Heart left ventricle (tissue), 16 donors: ENCODE measurements at regions not wholly inside any gene's neighbourhood (a gene's known extent, or its start where the extent isn't known, plus 50 kb on each side); places are given as distances from the start of the nearest gene placed in this dataset.
A peak's percentile ranks its signal among the peaks of the same experiment; 100 is the strongest.

Source experiments
- ATAC-seq, 4 donors: fragments of 200-7000 bp; cut with Tn5 transposase; one replicate each; pipeline ENCODE4 v1.9.1; 2020 to 2022; ENCODE audit warnings: moderate library complexity in 4 of 4, mild to moderate bottlenecking in 3 of 4, moderate number of reproducible peaks in 1 of 4
- DNase-seq, 5 donors: peaks; one replicate each; pipeline ENCODE4 v3.0.0-alpha.2; 2020
- H3K27ac ChIP-seq, 12 donors: fragments of 200-600 bp; sonication (generic) in 4 of 12; one replicate each; pipeline versions ENCODE4 v1.5.0 to v1.8.0; 2016 to 2022; ENCODE audit warnings: mild to moderate bottlenecking in 2 of 12
- H3K27me3 ChIP-seq, 9 donors: fragments of 200-600 bp; sonication (generic) in 2 of 9; one replicate each; pipeline versions ENCODE4 v1.5.1 to v1.8.0; 2016 to 2022; ENCODE audit warnings: mild to moderate bottlenecking in 3 of 9
- H3K36me3 ChIP-seq, 9 donors: fragments of 200-600 bp; sonication (generic) in 2 of 9; one replicate each; pipeline versions ENCODE4 v1.5.0 to v1.8.0; 2018 to 2022; ENCODE audit warnings: mild to moderate bottlenecking in 2 of 9
- H3K4me1 ChIP-seq, 12 donors: fragments of 200-600 bp; sonication (generic) in 4 of 12; one replicate each; pipeline versions ENCODE4 v1.5.0 to v1.8.0; 2016 to 2022; ENCODE audit warnings: mild to moderate bottlenecking in 3 of 12
- H3K4me3 ChIP-seq, 12 donors: fragments of 200-600 bp; sonication (generic) in 4 of 12; one replicate each; pipeline versions ENCODE4 v1.5.0 to v1.8.0; 2017 to 2022; ENCODE audit warnings: mild to moderate bottlenecking in 9 of 12, moderate library complexity in 4 of 12
- H3K9me3 ChIP-seq, 12 donors: fragments of 200-600 bp; sonication (generic) in 4 of 12; one replicate each; pipeline versions ENCODE4 v1.5.0 to v1.8.0; 2016 to 2022; ENCODE audit warnings: mild to moderate bottlenecking in 1 of 12
- CTCF ChIP-seq, 12 donors: fragments of 200-600 bp; sonication (generic) in 4 of 12; IDR thresholded peaks; one replicate each; pipeline versions ENCODE4 v1.5.0 to v1.8.0; 2018 to 2022; ENCODE audit warnings: antibody characterized with exemption in 12 of 12, mild to moderate bottlenecking in 5 of 12
- POLR2A ChIP-seq, 2 donors: fragments of 450-650 bp; IDR thresholded peaks; one replicate each; pipeline ENCODE4 v1.6.1; 2017; ENCODE audit warnings: antibody characterized with exemption in 2 of 2, mild to moderate bottlenecking in 2 of 2, moderate library complexity in 2 of 2
- WGBS, 4 donors: extraction: QIAGEN DNeasy Blood & Tissue Kit in 2 of 4; methylation state at CpG; one replicate each; pipeline versions ENCODE4 v1.1.5 to v1.1.7; 2013 to 2018; 5-methylcytosine and 5-hydroxymethylcytosine counted together
- intact Hi-C, 10 donors: fragments of 100-400 bp; cut with DNase I; formaldehyde crosslinking; loops; one replicate each; pipeline versions ENCODE4 v1.11.1 to v1.14.2; 2022
- donor health status: ischemic (EF 13 %, LVEDD 7.1; RV severe dilation, severe dysfunction).
- donor health status: healthy with polysubstance abuse.
- donor health status: DM: no; HTN: yes; CAD: no.
- donor health status: DM: no; HTN: no; CAD: no.
- donor health status: ischemic (EF 25% LVEDD 6.9; RV normal size, moderate dysfunction).
- donor health status: ischemic (EF 25% LVEDD 5.7; RV mildly dilated, moderate dysfunction).
- donor health status: healthy.
- donor health status: DM: yes; HTN: yes; CAD: no.
- donor health status: ischemic (EF 35%, LVEDD 5.7; RV mildly dilated, moderate dysfunction).
- donor health status: nonischemic (EF 11% LVEDD 7.7; RV severe dilation, severe dysfunction).
- donor health status: DM: yes; HTN: yes; CAD: no.
- donor health status: PGD.
- donor health status: ischemic (EF 29% LVEDD 5.4; RV normal size, mild dysfunction).
- donor health status: nonischemic (EF 23%, LVEDD 6.1; RV moderate dilation, normal function).

DNA sequence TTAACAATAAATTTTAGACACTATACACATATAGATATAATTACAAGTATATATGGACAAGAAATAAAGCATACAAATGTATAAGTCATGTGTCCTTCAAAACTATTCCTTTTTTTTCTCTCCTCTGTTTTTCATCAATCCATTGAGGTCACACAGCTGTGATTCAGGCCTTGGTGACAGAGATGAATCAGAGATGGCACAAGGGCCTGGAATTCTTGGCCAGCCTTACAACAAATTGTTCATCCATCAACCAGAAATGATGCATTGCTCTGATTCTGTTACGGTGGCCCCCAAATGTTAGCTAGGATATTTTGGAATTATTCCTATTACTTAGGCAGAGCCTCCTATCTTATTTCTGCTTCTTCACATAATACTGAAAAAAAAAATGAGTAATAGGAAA is 108.7 kb upstream of the MPDZ start:
- whole genome bisulfite sequencing, 4 donors, result 28 to 85% (median 72%) methylated on average over 1 of the region's 1 CpG
- peak in 1 of 5 donors; percentile 37 for DNase-seq
- Histone ChIP-seq H3K27me3 (no peaks in the 10 kb centered on the region), H3K9me3 (peaks cover 0 to 49% (median 10%) of the 10 kb centered on the region in 12 donors), H3K27ac (peak overlapping the region in 10 of 12 donors; percentile 4 to 77 (median 51)), H3K4me1 (peaks cover 0 to 17% (median 0%) of the 10 kb centered on the region in 12 donors), H3K4me3 (no peak overlapping the region), H3K36me3 (no peaks in the 10 kb centered on the region)
- peak; percentile 52 to 77 (median 60) for ATAC-seq
- TF ChIP-seq CTCF (IDR thresholded peaks at IDR 0.05) (no peak), POLR2A (IDR thresholded peaks at IDR 0.05) (no peak)
- intact Hi-C loops, result no loop called here

GRCh38 chr9:13387734-13388067 is 108.2 kb upstream of the MPDZ start:
- TF ChIP-seq POLR2A (IDR thresholded peaks at IDR 0.05), result no peak
- no peak for TF ChIP-seq CTCF (IDR thresholded peaks at IDR 0.05)
- intact Hi-C loops, result no loop called here
- ATAC-seq, result peak in 3 of 4 donors; percentile 13 to 30 (median 22)
- H3K4me3 ChIP-seq, result no peak overlapping the region
- no peaks in the 10 kb centered on the region for H3K27me3 ChIP-seq
- H3K9me3 ChIP-seq, result peaks cover 0 to 49% (median 10%) of the 10 kb centered on the region in 12 donors
- peaks cover 0 to 17% (median 0%) of the 10 kb centered on the region in 12 donors for H3K4me1 ChIP-seq
- H3K27ac ChIP-seq, result peak overlapping the region in 10 of 12 donors; percentile 4 to 77 (median 51)
- no peak for DNase-seq
- 61 to 72% (median 70%) methylated on average over 3 of the region's 3 CpGs for WGBS, 4 donors
- no peaks in the 10 kb centered on the region for H3K36me3 ChIP-seq

GRCh38 chr9:13386935-13387733 is 107.6 kb upstream of the MPDZ start:
- 69 to 78% (median 72%) methylated on average over 4 of the region's 4 CpGs for WGBS, 4 donors
- Histone ChIP-seq H3K9me3 (peaks cover 0 to 46% (median 10%) of the 10 kb centered on the region in 12 donors), H3K27ac (peak overlapping the region in 10 of 12 donors; percentile 4 to 77 (median 53))

More at GRCh38 chr9:13386935-13387733, 107.6 kb upstream of the MPDZ start:
- DNase-seq (no peak), ATAC-seq (peak; percentile 53 to 82 (median 68))
- Histone ChIP-seq H3K4me1 (peaks cover 0 to 17% (median 0%) of the 10 kb centered on the region in 12 donors), H3K36me3 (no peaks in the 10 kb centered on the region), H3K27me3 (no peaks in the 10 kb centered on the region), H3K4me3 (no peak overlapping the region)
- TF ChIP-seq POLR2A (IDR thresholded peaks at IDR 0.05) (no peak), CTCF (IDR thresholded peaks at IDR 0.05) (no peak)
- intact Hi-C loops, result no loop called here
